SK-N-SH (cell line): ENCODE measurements at regions not wholly inside any gene's neighbourhood (a gene's known extent, or its start where the extent isn't known, plus 50 kb on each side); places are given as distances from the start of the nearest gene placed in this dataset.
"Not testable (repeated sequence)": the region's sequence is repeated elsewhere in the genome, so short reads cannot be mapped to it uniquely, and the experiment has no call there.

Experiments
- CTCF ChIA-PET: fragments of 300-600, 350-600 bp; formaldehyde crosslinking; extraction: SDS; loops from one replicate; lab custom pipeline; 2021; lab: Yijun Ruan, JAX
- POLR2A ChIA-PET: fragments of 350-600 bp; sonication (Branson Sonifier 250); formaldehyde crosslinking; extraction: SDS; loops from one replicate; lab custom pipeline; 2020; ENCODE audit warnings: antibody characterized with exemption, inconsistent platforms; lab: Yijun Ruan, JAX
- DNase-seq: peaks from one replicate; pipeline ENCODE4 v3.0.0; 2012
- H2AFZ ChIP-seq: fragments of 200-600 bp; sonication (generic); 2 replicates; pipeline ENCODE4 v1.8.1; 2016; ENCODE audit warnings: antibody characterized with exemption, mild to moderate bottlenecking, low read depth
- H3F3A ChIP-seq: fragments of 200-600 bp; sonication (generic); replicated peaks from 2 replicates; pipeline ENCODE3; 2016; ENCODE audit warnings: antibody characterized with exemption, mild to moderate bottlenecking; ENCODE audit not compliant: insufficient read depth
- H3K27ac ChIP-seq, 2 experiments: fragments of 200-500 bp in 1 of 2; fragments of 200-600 bp in 1 of 2; sonication (Bioruptor generic) in 1 of 2; sonication (generic), shearing (Covaris generic) in 1 of 2; 2 replicates each; pipeline versions ENCODE4 v1.5.1 to v1.6.1; 2014 to 2016; ENCODE audit warnings: low read depth in 2 of 2, inconsistent platforms in 1 of 2, low read length in 1 of 2, mild to moderate bottlenecking in 1 of 2, mixed read lengths in 1 of 2
- H3K27me3 ChIP-seq: fragments of 200-600 bp; sonication (generic), shearing (Covaris generic); 2 replicates; pipeline ENCODE4 v1.6.1; 2016; ENCODE audit warnings: mixed run types; ENCODE audit not compliant: insufficient read depth
- H3K36me3 ChIP-seq, 2 experiments: fragments of 200-500 bp in 1 of 2; fragments of 200-600 bp in 1 of 2; sonication (Bioruptor generic) in 1 of 2; sonication (generic) in 1 of 2; replicated peaks in 1 of 2; 2 replicates each; pipeline versions ENCODE3 to v1.5.1; 2014 to 2016; ENCODE audit warnings: low read length in 1 of 2, mild to moderate bottlenecking in 1 of 2; ENCODE audit not compliant: insufficient read depth in 2 of 2, control insufficient read depth in 1 of 2
- H3K4me1 ChIP-seq, 2 experiments: fragments of 200-500 bp in 1 of 2; fragments of 200-600 bp in 1 of 2; sonication (Bioruptor generic) in 1 of 2; sonication (generic), shearing (Covaris generic) in 1 of 2; 2 replicates each; pipeline versions ENCODE4 v1.5.1 to v1.6.1; 2014 to 2016; ENCODE audit warnings: low read depth in 1 of 2, low read length in 1 of 2, mixed run types in 1 of 2; ENCODE audit not compliant: insufficient read depth in 2 of 2, control insufficient read depth in 1 of 2
- H3K4me2 ChIP-seq: fragments of 200-600 bp; sonication (generic), shearing (Covaris generic); 2 replicates; pipeline ENCODE4 v1.6.1; 2017; ENCODE audit warnings: mixed run types
- H3K4me3 ChIP-seq, 2 experiments: fragments of 200-500 bp in 1 of 2; fragments of 200-600 bp in 1 of 2; sonication (Bioruptor generic) in 1 of 2; sonication (generic), shearing (Covaris generic) in 1 of 2; 2 replicates each; pipeline versions ENCODE4 v1.5.1 to v1.8.1; 2014 to 2016; ENCODE audit warnings: low read depth in 2 of 2, inconsistent platforms in 1 of 2, low read length in 1 of 2, mild to moderate bottlenecking in 1 of 2, mixed read lengths in 1 of 2, moderate library complexity in 1 of 2
- H3K79me2 ChIP-seq: fragments of 200-600 bp; sonication (generic); 2 replicates; pipeline ENCODE4 v1.8.1; 2017; ENCODE audit warnings: mild to moderate bottlenecking; ENCODE audit not compliant: insufficient read depth
- H3K9ac ChIP-seq: fragments of 200-600 bp; sonication (generic); 2 replicates; pipeline ENCODE4 v1.6.1; 2017; ENCODE audit warnings: mixed run types
- H3K9me2 ChIP-seq: fragments of 200-600 bp; sonication (generic); 2 replicates; pipeline ENCODE4 v1.6.1; 2017; ENCODE audit warnings: mixed run types
- H3K9me3 ChIP-seq: fragments of 200-600 bp; sonication (generic); 2 replicates; pipeline ENCODE4 v1.6.1; 2017; ENCODE audit warnings: mixed run types, mild to moderate bottlenecking, moderate library complexity
- H4K20me1 ChIP-seq: fragments of 200-600 bp; sonication (generic); 2 replicates; pipeline ENCODE4 v1.6.1; 2017; ENCODE audit warnings: mild to moderate bottlenecking, mixed run types; ENCODE audit not compliant: insufficient read depth
- CHD2 ChIP-seq: fragments of 150-350 bp; IDR thresholded peaks from 2 replicates; pipeline ENCODE4 v1.6.1; 2018; ENCODE audit warnings: low read length; ENCODE audit not compliant: partially characterized antibody
- ELF1 ChIP-seq: IDR thresholded peaks from 2 replicates; pipeline ENCODE4 v1.4.0; 2012
- FOSL2 ChIP-seq: IDR thresholded peaks from 2 replicates; pipeline ENCODE4 v1.4.0; 2012; ENCODE audit warnings: low read depth, mild to moderate bottlenecking, moderate library complexity, borderline replicate concordance
- FOXJ3 ChIP-seq: sonication (generic); formaldehyde crosslinking; IDR thresholded peaks from 2 replicates; pipeline ENCODE4 v1.5.1; 2020; ENCODE audit warnings: mild to moderate bottlenecking, missing genetic modification reagents
- FOXM1 ChIP-seq: IDR thresholded peaks from 2 replicates; pipeline ENCODE4 v1.4.0; 2012; ENCODE audit warnings: low read depth, mild to moderate bottlenecking
- GABPA ChIP-seq: IDR thresholded peaks from 2 replicates; pipeline ENCODE4 v1.4.0; 2012; ENCODE audit warnings: low read depth, mild to moderate bottlenecking
- GATA2 ChIP-seq: sonication (generic); formaldehyde crosslinking; IDR thresholded peaks from 2 replicates; pipeline ENCODE4 v1.5.0; 2020; ENCODE audit warnings: mild to moderate bottlenecking, missing genetic modification reagents
- JUND ChIP-seq: IDR thresholded peaks from 2 replicates; pipeline ENCODE4 v1.4.0; 2012
- MXI1 ChIP-seq: IDR thresholded peaks from 2 replicates; pipeline ENCODE4 v1.6.1; 2012; ENCODE audit warnings: mild to moderate bottlenecking, low read depth, low read length, improper control_type of control experiment
- NRF1 ChIP-seq: IDR thresholded peaks from 2 replicates; pipeline ENCODE4 v1.6.1; 2012; ENCODE audit warnings: low read depth, mild to moderate bottlenecking, low read length
- POLR2AphosphoS5 ChIP-seq: IDR thresholded peaks from 2 replicates; pipeline ENCODE4 v1.6.1; 2012; ENCODE audit warnings: low read depth, low read length
- RAD21 ChIP-seq: IDR thresholded peaks from 2 replicates; pipeline ENCODE4 v1.6.1; 2012; ENCODE audit warnings: mild to moderate bottlenecking, low read length
- RCOR1 ChIP-seq: fragments of 150-350 bp; IDR thresholded peaks from 2 replicates; pipeline ENCODE4 v1.6.1; 2017; ENCODE audit warnings: antibody characterized with exemption, low read length
- RXRA ChIP-seq: IDR thresholded peaks from 2 replicates; pipeline ENCODE4 v1.4.0; 2012; ENCODE audit warnings: low read depth, mild to moderate bottlenecking, borderline replicate concordance
- TAF1 ChIP-seq: IDR thresholded peaks from 2 replicates; pipeline ENCODE4 v1.6.1; 2012; ENCODE audit warnings: low read depth, mild to moderate bottlenecking, low read length, moderate library complexity, borderline replicate concordance
- TCF12 ChIP-seq: IDR thresholded peaks from 2 replicates; pipeline ENCODE4 v1.4.0; 2012
- TEAD4 ChIP-seq: IDR thresholded peaks from 2 replicates; pipeline ENCODE4 v1.4.0; 2012; ENCODE audit warnings: mild to moderate bottlenecking, borderline replicate concordance; ENCODE audit not compliant: insufficient read depth
- WGBS: methylation state at CpG from one replicate; pipeline ENCODE4 v1.1.6; 2017; ENCODE audit warnings: low lambda C conversion rate; 5-methylcytosine and 5-hydroxymethylcytosine counted together
- TF ChIP-seq, protein P1 (sequence below): IDR thresholded peaks from 2 replicates; pipeline ENCODE4 v1.6.1; 2012; ENCODE audit warnings: mild to moderate bottlenecking, low read depth, low read length, moderate library complexity
- TF ChIP-seq, protein P2 (sequence below): IDR thresholded peaks from 2 replicates; pipeline ENCODE4; 2012
- TF ChIP-seq, protein P3 (sequence below): fragments of 200-600 bp; sonication (generic); IDR thresholded peaks from 2 replicates; pipeline ENCODE4 v1.6.1; 2017; ENCODE audit warnings: antibody characterized with exemption, mild to moderate bottlenecking, moderate library complexity

DNA sequence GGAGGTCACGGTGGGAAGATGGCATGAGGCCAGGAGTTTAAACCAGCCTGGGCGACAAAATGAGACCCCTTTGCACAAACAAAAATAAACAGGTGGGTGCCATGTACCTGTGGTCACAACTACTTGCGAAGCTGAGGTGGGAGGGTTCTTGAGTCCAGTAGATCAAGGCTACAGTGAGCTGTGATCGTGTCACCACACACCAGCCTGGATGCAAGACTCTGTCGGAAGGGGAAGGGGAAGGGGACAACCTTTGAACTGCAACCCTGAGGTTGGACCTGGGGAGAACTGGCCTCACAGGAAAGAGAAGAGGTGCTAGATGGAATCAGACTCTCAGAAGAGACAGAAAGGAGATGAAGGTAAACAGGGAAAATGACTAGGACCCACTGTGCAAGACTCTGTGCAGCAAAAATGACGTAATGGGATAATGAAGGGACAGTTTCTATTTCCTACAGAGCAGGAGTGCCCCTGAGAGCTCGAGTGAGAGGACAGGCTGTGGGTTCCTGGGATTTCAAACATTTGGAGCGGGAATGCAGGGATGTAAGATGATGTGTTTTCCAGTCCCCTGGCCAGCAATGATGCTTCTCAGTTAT lies 131.0 kb upstream of the GRK3 start:
- H3K9me3 ChIP-seq, H3K4me3 ChIP-seq, H3K9me2 ChIP-seq, H3K27ac ChIP-seq, H3K9ac ChIP-seq, CTCF ChIA-PET, POLR2A ChIA-PET, H2AFZ ChIP-seq, H3K4me2 ChIP-seq, H3F3A ChIP-seq, H3K79me2 ChIP-seq, DNase-seq, H3K4me1 ChIP-seq, H3K36me3 ChIP-seq, H4K20me1 ChIP-seq, H3K27me3 ChIP-seq: not testable (repeated sequence)
- 40% methylated on average over 7 of the region's 8 CpGs for WGBS

DNA sequence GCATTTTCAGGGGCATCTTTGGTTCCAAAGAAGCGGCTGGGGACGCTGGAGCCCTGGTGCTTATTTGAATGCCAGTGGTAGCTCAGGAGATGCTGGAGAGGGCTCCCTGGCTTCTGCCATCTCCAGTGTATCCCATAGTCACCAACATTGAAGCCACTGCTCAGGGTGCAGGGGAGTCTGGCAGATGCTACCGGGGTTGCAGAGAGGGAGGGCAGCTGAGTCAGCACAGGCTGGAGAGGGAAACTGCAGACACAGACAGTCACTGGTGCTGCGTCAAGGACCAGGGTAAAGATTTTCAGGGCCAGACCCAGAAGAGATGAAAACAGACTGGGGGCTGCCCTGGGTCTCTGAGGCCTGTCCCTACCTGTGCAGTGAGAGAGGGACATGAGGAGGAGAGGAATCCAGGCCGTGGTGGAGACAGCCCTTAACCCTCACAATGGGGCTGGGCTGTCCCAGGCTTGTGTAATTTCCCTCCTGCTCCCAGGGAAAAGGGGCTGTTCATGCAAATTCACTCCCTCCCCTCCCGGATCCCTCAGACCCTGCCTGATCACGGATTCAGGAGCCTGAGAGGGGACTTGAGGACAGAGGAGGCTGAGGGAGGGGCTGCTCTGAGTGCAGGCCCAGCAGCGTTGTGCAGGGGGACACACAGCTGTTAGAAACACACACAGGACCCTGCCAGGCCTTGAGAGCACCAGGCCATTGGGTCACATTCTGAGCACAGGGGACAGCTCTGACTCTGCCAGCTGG lies 126.9 kb upstream of the GRK3 start:
- Histone ChIP-seq H3K9ac (no peak overlapping the region), H3F3A (no peaks in the 10 kb centered on the region), H4K20me1 (no peaks in the 10 kb centered on the region), H3K9me3 (no peaks in the 10 kb centered on the region), H3K9me2 (no peaks in the 10 kb centered on the region), H3K79me2 (no peaks in the 10 kb centered on the region), H3K27me3 (no peaks in the 10 kb centered on the region), H3K4me2 (no peak overlapping the region), H3K27ac (no peak overlapping the region), H3K36me3 (no peaks in the 10 kb centered on the region), H3K4me1 (no peaks in the 10 kb centered on the region), H2AFZ (no peak overlapping the region), H3K4me3 (no peak overlapping the region)
- POLR2A ChIA-PET: no interaction called here
- WGBS: 75% methylated on average over 4 of the region's 8 CpGs
- CTCF ChIA-PET: no interaction called here
- no peak for DNase-seq
- TF ChIP-seq RCOR1 (no peak), GATA2 (no peak), POLR2AphosphoS5 (no peak), TEAD4 (no peak), TCF12 (no peak), NRF1 (no peak), FOXM1 (no peak), RXRA (no peak), ELF1 (no peak), TAF1 (no peak), FOSL2 (no peak), GABPA (no peak), FOXJ3 (CRISPR knock-in tag) (no peak), CHD2 (no peak), MXI1 (no peak), RAD21 (no peak), JUND (no peak)
- TF ChIP-seq, protein P1, sequence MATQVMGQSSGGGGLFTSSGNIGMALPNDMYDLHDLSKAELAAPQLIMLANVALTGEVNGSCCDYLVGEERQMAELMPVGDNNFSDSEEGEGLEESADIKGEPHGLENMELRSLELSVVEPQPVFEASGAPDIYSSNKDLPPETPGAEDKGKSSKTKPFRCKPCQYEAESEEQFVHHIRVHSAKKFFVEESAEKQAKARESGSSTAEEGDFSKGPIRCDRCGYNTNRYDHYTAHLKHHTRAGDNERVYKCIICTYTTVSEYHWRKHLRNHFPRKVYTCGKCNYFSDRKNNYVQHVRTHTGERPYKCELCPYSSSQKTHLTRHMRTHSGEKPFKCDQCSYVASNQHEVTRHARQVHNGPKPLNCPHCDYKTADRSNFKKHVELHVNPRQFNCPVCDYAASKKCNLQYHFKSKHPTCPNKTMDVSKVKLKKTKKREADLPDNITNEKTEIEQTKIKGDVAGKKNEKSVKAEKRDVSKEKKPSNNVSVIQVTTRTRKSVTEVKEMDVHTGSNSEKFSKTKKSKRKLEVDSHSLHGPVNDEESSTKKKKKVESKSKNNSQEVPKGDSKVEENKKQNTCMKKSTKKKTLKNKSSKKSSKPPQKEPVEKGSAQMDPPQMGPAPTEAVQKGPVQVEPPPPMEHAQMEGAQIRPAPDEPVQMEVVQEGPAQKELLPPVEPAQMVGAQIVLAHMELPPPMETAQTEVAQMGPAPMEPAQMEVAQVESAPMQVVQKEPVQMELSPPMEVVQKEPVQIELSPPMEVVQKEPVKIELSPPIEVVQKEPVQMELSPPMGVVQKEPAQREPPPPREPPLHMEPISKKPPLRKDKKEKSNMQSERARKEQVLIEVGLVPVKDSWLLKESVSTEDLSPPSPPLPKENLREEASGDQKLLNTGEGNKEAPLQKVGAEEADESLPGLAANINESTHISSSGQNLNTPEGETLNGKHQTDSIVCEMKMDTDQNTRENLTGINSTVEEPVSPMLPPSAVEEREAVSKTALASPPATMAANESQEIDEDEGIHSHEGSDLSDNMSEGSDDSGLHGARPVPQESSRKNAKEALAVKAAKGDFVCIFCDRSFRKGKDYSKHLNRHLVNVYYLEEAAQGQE: no peak
- TF ChIP-seq, protein P2, sequence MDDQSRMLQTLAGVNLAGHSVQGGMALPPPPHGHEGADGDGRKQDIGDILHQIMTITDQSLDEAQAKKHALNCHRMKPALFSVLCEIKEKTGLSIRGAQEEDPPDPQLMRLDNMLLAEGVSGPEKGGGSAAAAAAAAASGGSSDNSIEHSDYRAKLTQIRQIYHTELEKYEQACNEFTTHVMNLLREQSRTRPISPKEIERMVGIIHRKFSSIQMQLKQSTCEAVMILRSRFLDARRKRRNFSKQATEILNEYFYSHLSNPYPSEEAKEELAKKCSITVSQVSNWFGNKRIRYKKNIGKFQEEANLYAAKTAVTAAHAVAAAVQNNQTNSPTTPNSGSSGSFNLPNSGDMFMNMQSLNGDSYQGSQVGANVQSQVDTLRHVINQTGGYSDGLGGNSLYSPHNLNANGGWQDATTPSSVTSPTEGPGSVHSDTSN: no peak
- TF ChIP-seq, protein P3, sequence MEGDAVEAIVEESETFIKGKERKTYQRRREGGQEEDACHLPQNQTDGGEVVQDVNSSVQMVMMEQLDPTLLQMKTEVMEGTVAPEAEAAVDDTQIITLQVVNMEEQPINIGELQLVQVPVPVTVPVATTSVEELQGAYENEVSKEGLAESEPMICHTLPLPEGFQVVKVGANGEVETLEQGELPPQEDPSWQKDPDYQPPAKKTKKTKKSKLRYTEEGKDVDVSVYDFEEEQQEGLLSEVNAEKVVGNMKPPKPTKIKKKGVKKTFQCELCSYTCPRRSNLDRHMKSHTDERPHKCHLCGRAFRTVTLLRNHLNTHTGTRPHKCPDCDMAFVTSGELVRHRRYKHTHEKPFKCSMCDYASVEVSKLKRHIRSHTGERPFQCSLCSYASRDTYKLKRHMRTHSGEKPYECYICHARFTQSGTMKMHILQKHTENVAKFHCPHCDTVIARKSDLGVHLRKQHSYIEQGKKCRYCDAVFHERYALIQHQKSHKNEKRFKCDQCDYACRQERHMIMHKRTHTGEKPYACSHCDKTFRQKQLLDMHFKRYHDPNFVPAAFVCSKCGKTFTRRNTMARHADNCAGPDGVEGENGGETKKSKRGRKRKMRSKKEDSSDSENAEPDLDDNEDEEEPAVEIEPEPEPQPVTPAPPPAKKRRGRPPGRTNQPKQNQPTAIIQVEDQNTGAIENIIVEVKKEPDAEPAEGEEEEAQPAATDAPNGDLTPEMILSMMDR: no peak
